ENCODE measurements at regions not wholly inside any gene's neighbourhood (a gene's known extent, or its start where the extent isn't known, plus 50 kb on each side); places are given as distances from the start of the nearest gene placed in this dataset.

DNA sequence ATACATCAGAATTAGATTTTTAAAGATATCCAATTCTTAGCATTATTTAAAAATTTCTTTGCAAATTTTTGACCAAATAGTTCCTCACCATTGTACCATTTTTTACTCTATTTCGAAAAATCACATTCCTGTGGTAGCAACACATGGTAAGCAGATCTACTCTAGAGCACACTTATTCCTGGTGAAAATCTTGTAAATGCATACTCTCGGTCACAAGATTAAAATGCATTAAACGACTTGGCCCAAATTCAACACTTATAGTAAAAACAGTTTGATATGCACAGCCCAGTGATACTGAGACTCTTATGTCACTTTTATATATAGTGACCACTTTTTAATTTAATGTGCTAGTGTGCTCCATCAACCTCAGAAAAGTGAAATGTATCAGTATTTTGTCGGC lies 208.8 kb upstream of the TARS1 start:
- Mint-ChIP-seq H3K27me3 (ENCODE audit: unreplicated experiment) (no peaks in the 10 kb centered on the region), H3K4me1 (ENCODE audit: low read depth, unreplicated experiment) (no peaks in the 10 kb centered on the region), H3K9me3 (ENCODE audit: unreplicated experiment) (no peaks in the 10 kb centered on the region), H3K36me3 (ENCODE audit: unreplicated experiment) (no peaks in the 10 kb centered on the region), H3K27ac (ENCODE audit: unreplicated experiment) (no peak overlapping the region), H3K4me3 (ENCODE audit: unreplicated experiment) (no peak overlapping the region)
- no peak for DNase-seq
- TF ChIP-seq, protein P1, sequence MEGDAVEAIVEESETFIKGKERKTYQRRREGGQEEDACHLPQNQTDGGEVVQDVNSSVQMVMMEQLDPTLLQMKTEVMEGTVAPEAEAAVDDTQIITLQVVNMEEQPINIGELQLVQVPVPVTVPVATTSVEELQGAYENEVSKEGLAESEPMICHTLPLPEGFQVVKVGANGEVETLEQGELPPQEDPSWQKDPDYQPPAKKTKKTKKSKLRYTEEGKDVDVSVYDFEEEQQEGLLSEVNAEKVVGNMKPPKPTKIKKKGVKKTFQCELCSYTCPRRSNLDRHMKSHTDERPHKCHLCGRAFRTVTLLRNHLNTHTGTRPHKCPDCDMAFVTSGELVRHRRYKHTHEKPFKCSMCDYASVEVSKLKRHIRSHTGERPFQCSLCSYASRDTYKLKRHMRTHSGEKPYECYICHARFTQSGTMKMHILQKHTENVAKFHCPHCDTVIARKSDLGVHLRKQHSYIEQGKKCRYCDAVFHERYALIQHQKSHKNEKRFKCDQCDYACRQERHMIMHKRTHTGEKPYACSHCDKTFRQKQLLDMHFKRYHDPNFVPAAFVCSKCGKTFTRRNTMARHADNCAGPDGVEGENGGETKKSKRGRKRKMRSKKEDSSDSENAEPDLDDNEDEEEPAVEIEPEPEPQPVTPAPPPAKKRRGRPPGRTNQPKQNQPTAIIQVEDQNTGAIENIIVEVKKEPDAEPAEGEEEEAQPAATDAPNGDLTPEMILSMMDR (IDR thresholded peaks at IDR 0.05; ENCODE audit: partially characterized antibody, unreplicated experiment), result no peak

DNA sequence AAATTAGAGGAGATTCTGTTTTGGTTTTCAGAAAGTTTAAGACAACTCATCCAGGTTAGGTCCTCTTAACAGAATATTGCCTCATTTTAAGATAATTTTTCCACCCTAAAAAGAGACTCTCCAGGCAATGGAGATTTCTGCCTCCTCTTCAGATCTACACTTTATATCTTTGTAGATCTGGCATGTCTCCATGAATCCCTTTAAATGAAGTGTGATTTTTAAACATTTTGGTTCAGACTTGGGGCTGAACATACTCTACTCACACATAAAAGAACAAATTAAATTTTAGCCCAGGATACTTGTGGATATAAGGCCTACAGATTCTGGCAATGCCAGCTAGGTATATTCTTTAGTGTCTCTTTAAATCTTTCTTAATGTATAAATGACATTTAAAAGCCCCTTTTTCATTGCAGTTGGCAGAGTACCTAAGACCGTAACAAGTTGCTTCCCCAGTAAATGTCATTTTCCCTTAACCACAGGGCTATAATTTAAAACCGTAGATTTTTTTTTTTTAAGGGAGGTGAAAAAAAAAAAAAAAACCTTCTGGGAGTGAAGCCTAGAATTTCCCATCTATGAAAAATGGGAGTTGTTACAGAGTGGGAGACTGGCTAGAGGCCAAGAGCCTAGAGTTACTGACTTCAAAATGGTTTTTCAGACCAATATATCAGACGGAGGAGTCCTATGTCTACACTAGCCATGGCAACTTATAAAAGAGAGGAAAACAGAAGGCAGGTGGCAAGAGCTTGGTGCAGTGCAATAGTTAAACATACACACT lies 207.8 kb upstream of the TARS1 start:
- Mint-ChIP-seq H3K27me3 (ENCODE audit: unreplicated experiment) (no peaks in the 10 kb centered on the region), H3K9me3 (ENCODE audit: unreplicated experiment) (no peaks in the 10 kb centered on the region), H3K4me1 (ENCODE audit: low read depth, unreplicated experiment) (no peaks in the 10 kb centered on the region), H3K4me3 (ENCODE audit: unreplicated experiment) (no peak overlapping the region), H3K36me3 (ENCODE audit: unreplicated experiment) (no peaks in the 10 kb centered on the region), H3K27ac (ENCODE audit: unreplicated experiment) (no peak overlapping the region)
- TF ChIP-seq, protein P1 (IDR thresholded peaks at IDR 0.05; ENCODE audit: partially characterized antibody, unreplicated experiment), result no peak
- DNase-seq, result no peak

DNA sequence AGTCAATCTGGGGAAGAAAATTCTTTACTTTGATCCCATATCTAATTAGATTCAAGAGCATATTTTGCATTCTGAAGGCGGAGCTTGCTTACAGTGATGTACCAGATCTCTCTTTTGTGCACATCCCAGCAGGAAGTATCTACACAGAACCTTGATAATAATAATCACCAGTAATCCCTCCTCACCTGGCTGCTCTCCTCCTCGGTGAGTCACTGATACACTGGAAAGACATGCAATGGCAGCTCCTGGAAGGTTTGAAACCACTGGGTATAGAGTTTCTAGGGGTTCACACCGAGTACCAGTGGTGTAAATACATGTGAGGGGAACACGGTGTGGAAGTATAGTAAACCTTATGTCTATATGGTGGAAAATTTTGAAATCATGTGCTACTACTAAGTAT lies 205.5 kb upstream of the TARS1 start:
- Mint-ChIP-seq H3K4me1 (ENCODE audit: low read depth, unreplicated experiment) (no peaks in the 10 kb centered on the region), H3K27me3 (ENCODE audit: unreplicated experiment) (no peaks in the 10 kb centered on the region), H3K4me3 (ENCODE audit: unreplicated experiment) (no peak overlapping the region), H3K27ac (ENCODE audit: unreplicated experiment) (no peak overlapping the region), H3K9me3 (ENCODE audit: unreplicated experiment) (no peaks in the 10 kb centered on the region), H3K36me3 (ENCODE audit: unreplicated experiment) (no peaks in the 10 kb centered on the region)
- no peak for DNase-seq
- TF ChIP-seq, protein P1 (IDR thresholded peaks at IDR 0.05; ENCODE audit: partially characterized antibody, unreplicated experiment), result no peak

DNA sequence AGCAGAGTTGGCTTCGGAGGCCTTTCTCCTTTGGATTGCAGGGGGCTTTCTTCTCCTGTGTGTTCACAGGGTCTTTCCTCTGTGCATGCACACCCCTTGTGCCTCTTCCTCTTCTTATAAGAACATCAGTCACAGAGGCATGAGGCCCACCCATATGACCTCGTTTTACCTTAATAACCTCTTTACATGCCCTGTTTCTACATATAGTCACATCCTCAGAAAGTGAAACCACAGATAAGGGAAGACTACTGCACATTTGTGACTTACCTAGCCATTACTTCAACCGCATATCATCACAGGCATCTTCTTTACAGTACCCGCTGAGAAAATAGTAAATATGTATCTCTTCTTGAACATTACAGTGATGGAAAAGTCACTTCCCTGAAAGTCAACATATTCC lies 204.9 kb upstream of the TARS1 start:
- DNase-seq, result no peak
- Mint-ChIP-seq H3K9me3 (ENCODE audit: unreplicated experiment) (no peaks in the 10 kb centered on the region), H3K27me3 (ENCODE audit: unreplicated experiment) (no peaks in the 10 kb centered on the region), H3K4me1 (ENCODE audit: low read depth, unreplicated experiment) (no peaks in the 10 kb centered on the region), H3K36me3 (ENCODE audit: unreplicated experiment) (no peaks in the 10 kb centered on the region), H3K27ac (ENCODE audit: unreplicated experiment) (no peak overlapping the region), H3K4me3 (ENCODE audit: unreplicated experiment) (no peak overlapping the region)
- TF ChIP-seq, protein P1 (IDR thresholded peaks at IDR 0.05; ENCODE audit: partially characterized antibody, unreplicated experiment), result no peak

DNA sequence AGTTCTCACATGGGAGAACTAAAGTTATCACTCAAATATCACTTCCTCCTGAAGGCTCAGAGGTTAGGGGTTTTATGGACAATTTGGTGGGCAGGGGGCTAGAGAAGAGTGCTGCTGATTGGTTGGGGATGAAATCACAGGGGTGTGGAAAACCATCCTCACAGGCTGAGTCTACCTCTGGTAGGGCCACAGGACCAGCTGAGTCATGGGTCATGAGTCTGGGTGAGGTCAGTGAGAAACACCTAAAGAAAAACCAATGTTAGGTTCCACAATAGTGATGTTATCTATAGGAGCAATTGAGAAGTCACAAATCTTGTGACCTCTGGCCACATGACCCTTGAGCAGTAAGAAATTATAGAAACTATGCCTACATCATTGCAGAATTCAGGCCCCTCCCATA lies 203.3 kb upstream of the TARS1 start:
- H3K4me3 Mint-ChIP-seq (ENCODE audit: unreplicated experiment), result no peak overlapping the region
- no peaks in the 10 kb centered on the region for H3K4me1 Mint-ChIP-seq (ENCODE audit: low read depth, unreplicated experiment)
- H3K36me3 Mint-ChIP-seq (ENCODE audit: unreplicated experiment), result no peaks in the 10 kb centered on the region
- no peaks in the 10 kb centered on the region for H3K9me3 Mint-ChIP-seq (ENCODE audit: unreplicated experiment)
- TF ChIP-seq, protein P1 (IDR thresholded peaks at IDR 0.05; ENCODE audit: partially characterized antibody, unreplicated experiment), result no peak
- no peak for DNase-seq
- H3K27ac Mint-ChIP-seq (ENCODE audit: unreplicated experiment), result no peak overlapping the region
- H3K27me3 Mint-ChIP-seq (ENCODE audit: unreplicated experiment), result no peaks in the 10 kb centered on the region
